ENCODE measurements at regions not wholly inside any gene's neighbourhood (a gene's known extent, or its start where the extent isn't known, plus 50 kb on each side); places are given as distances from the start of the nearest gene placed in this dataset.

DNA sequence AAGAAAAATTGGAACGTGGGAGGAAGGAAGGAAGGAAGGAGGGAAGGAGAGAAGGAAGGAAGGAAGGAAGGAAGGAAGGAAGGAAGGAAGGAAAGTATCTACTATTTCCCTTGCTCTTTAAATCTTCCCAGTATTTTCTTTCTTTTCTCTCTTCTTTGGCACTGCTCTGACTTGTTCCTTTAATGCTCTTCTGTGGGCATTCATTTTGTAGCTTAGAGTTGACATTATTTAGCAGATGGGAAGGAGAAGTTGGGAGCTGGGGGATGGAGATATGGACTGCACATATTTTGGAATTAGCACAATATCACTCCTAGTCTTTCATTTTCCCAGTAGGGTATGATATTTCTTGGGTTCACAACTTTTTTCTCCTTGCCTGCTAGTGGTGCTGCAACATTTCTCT lies 152.2 kb downstream of the TFAP2B start:
- no peak for DNase-seq (ENCODE audit: low read depth, low spot score)
- H2AFZ ChIP-seq (ENCODE audit: control insufficient read depth, low read length) = no peak overlapping the region
- no peaks in the 10 kb centered on the region for H4K20me1 ChIP-seq (ENCODE audit: control insufficient read depth, extremely low read depth, insufficient read depth, low read length)
- TF ChIP-seq, protein P1, sequence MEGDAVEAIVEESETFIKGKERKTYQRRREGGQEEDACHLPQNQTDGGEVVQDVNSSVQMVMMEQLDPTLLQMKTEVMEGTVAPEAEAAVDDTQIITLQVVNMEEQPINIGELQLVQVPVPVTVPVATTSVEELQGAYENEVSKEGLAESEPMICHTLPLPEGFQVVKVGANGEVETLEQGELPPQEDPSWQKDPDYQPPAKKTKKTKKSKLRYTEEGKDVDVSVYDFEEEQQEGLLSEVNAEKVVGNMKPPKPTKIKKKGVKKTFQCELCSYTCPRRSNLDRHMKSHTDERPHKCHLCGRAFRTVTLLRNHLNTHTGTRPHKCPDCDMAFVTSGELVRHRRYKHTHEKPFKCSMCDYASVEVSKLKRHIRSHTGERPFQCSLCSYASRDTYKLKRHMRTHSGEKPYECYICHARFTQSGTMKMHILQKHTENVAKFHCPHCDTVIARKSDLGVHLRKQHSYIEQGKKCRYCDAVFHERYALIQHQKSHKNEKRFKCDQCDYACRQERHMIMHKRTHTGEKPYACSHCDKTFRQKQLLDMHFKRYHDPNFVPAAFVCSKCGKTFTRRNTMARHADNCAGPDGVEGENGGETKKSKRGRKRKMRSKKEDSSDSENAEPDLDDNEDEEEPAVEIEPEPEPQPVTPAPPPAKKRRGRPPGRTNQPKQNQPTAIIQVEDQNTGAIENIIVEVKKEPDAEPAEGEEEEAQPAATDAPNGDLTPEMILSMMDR (optimal IDR thresholded peaks at IDR 0.05 in 1 of 3, IDR thresholded peaks at IDR 0.05 in 1 of 3, conservative IDR thresholded peaks at IDR 0.05 in 1 of 3; ENCODE audit: extremely low read depth in 1 of 3, insufficient read depth in 2 of 3, low read length in 3 of 3) = no peak
- no peak for TF ChIP-seq EZH2 (IDR thresholded peaks at IDR 0.05; ENCODE audit: low read length)
- no peaks in the 10 kb centered on the region for H3K79me2 ChIP-seq (ENCODE audit: control insufficient read depth, insufficient read depth, low read length)
- FAIRE-seq = no peak
- no peak overlapping the region for H3K4me2 ChIP-seq (ENCODE audit: control insufficient read depth, extremely low read depth, insufficient read depth, low read depth, low read length)
- H3K9me1 ChIP-seq (ENCODE audit: control insufficient read depth, extremely low read depth, insufficient read depth, low read length) = no peaks in the 10 kb centered on the region
- H3K9ac ChIP-seq (ENCODE audit: control insufficient read depth, extremely low read depth, insufficient read depth, low read length) = no peak overlapping the region
- no peak overlapping the region for H3K4me3 ChIP-seq (ENCODE audit: control insufficient read depth in 2 of 3, extremely low read depth in 1 of 3, insufficient read depth in 2 of 3, low read depth in 1 of 3, low read length in 3 of 3)
- dilution Hi-C loops (cut with MboI; ENCODE audit: extremely low pct_ligation_motif_present, low sequenced_read_pairs) = no loop called here
- H3K9me3 ChIP-seq (ENCODE audit: control insufficient read depth, low read depth, low read length) = no peaks in the 10 kb centered on the region
- no peaks in the 10 kb centered on the region for H3K36me3 ChIP-seq (ENCODE audit: control insufficient read depth in 2 of 2, extremely low read depth in 1 of 2, insufficient read depth in 2 of 2, low read length in 2 of 2)
- H3K4me1 ChIP-seq (ENCODE audit: control insufficient read depth, extremely low read depth, insufficient read depth, low read length) = no peaks in the 10 kb centered on the region
- no peaks in the 10 kb centered on the region for H3K27me3 ChIP-seq (ENCODE audit: control insufficient read depth, extremely low read depth, insufficient read depth, low read length)
- no peak overlapping the region for H3K27ac ChIP-seq (ENCODE audit: control insufficient read depth, insufficient read depth, low read length)

DNA sequence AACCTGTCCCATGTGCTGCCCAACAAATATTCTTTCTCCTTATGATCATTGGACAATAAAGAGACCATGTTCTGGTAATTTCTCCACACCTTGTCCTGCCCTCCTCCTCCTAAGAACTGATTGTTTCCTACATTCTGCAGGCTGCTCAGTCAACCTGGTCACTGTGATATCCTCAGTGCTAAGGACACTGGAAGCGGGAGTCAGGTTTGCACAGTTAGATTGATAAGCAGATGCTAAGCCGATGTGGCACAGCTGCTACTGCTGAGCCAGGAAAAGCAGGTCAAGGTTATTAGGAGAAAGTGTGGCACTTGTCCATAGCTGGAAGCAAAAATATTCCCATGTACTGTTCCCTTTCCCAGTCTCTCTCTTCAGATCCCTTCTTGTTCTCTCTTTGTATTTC lies 154.8 kb downstream of the TFAP2B start:
- DNase-seq (ENCODE audit: low read depth, low spot score) (no peak), FAIRE-seq (no peak)
- Histone ChIP-seq H2AFZ (ENCODE audit: control insufficient read depth, low read length) (no peak overlapping the region), H3K4me2 (ENCODE audit: control insufficient read depth, extremely low read depth, insufficient read depth, low read depth, low read length) (no peak overlapping the region), H3K79me2 (ENCODE audit: control insufficient read depth, insufficient read depth, low read length) (no peaks in the 10 kb centered on the region), H3K27ac (ENCODE audit: control insufficient read depth, insufficient read depth, low read length) (no peak overlapping the region), H3K27me3 (ENCODE audit: control insufficient read depth, extremely low read depth, insufficient read depth, low read length) (no peaks in the 10 kb centered on the region), H3K9me3 (ENCODE audit: control insufficient read depth, low read depth, low read length) (no peaks in the 10 kb centered on the region), H3K4me3 (ENCODE audit: control insufficient read depth in 2 of 3, extremely low read depth in 1 of 3, insufficient read depth in 2 of 3, low read depth in 1 of 3, low read length in 3 of 3) (no peak overlapping the region), H3K9me1 (ENCODE audit: control insufficient read depth, extremely low read depth, insufficient read depth, low read length) (no peaks in the 10 kb centered on the region), H3K9ac (ENCODE audit: control insufficient read depth, extremely low read depth, insufficient read depth, low read length) (no peak overlapping the region), H4K20me1 (ENCODE audit: control insufficient read depth, extremely low read depth, insufficient read depth, low read length) (no peaks in the 10 kb centered on the region), H3K36me3 (ENCODE audit: control insufficient read depth in 2 of 2, extremely low read depth in 1 of 2, insufficient read depth in 2 of 2, low read length in 2 of 2) (no peaks in the 10 kb centered on the region), H3K4me1 (ENCODE audit: control insufficient read depth, extremely low read depth, insufficient read depth, low read length) (no peaks in the 10 kb centered on the region)
- dilution Hi-C loops (cut with MboI; ENCODE audit: extremely low pct_ligation_motif_present, low sequenced_read_pairs) = no loop called here
- TF ChIP-seq EZH2 (IDR thresholded peaks at IDR 0.05; ENCODE audit: low read length) = no peak
- TF ChIP-seq, protein P1 (optimal IDR thresholded peaks at IDR 0.05 in 1 of 3, IDR thresholded peaks at IDR 0.05 in 1 of 3, conservative IDR thresholded peaks at IDR 0.05 in 1 of 3; ENCODE audit: extremely low read depth in 1 of 3, insufficient read depth in 2 of 3, low read length in 3 of 3) = no peak

Measured in keratinocyte (primary cell).